T-cell (primary cell): ENCODE measurements at regions not wholly inside any gene's neighbourhood (a gene's known extent, or its start where the extent isn't known, plus 50 kb on each side); places are given as distances from the start of the nearest gene placed in this dataset.

Source experiments
- ATAC-seq, 4 experiments: fragments of 200-7000 bp in 3 of 4; fragments of 150-1000 bp in 1 of 4; cut with Tn5 transposase; replicated peaks in 1 of 4; 1 replicate in 3 of 4; 2 replicates in 1 of 4; pipeline ENCODE4 v1.10.0; 2021; ENCODE audit warnings: moderate library complexity in 3 of 4, mild to moderate bottlenecking in 2 of 4, moderate number of reproducible peaks in 1 of 4
- CTCF ChIA-PET, 2 donors: fragments of 300-600 bp; sonication (Branson Sonifier 250); formaldehyde crosslinking; loops; one replicate each; lab custom pipeline; 2022; ENCODE audit warnings: antibody characterized with exemption in 2 of 2; lab: Charles Lee
- POLR2A ChIA-PET, 2 donors: fragments of 300-600 bp; sonication (Branson Sonifier 250); formaldehyde crosslinking; loops; one replicate each; lab custom pipeline; 2022; ENCODE audit warnings: antibody characterized with exemption in 2 of 2; lab: Charles Lee
- DNase-seq, 35 experiments: peaks; one replicate each; pipeline versions ENCODE4 v3.0.0 to v3.0.0-alpha.2; 2013 to 2023
- H3K27ac ChIP-seq: one replicate; pipeline ENCODE4 v1.5.1; 2013; ENCODE audit warnings: low read length
- H3K27me3 ChIP-seq, 2 experiments: replicated peaks in 1 of 2; 1 replicate in 1 of 2; 2 replicates in 1 of 2; pipeline versions ENCODE4 v1.6.1 to v1.7.0; 2013; ENCODE audit warnings: low read length in 1 of 2, mixed read lengths in 1 of 2; ENCODE audit not compliant: control insufficient read depth in 2 of 2, insufficient read depth in 2 of 2; ENCODE audit errors: extremely low read depth in 1 of 2
- H3K36me3 ChIP-seq, 2 donors: 1 replicate in 1 of 2; 2 replicates in 1 of 2; pipeline versions ENCODE4 v1.6.1 to v1.7.0; 2013; ENCODE audit warnings: low read length in 1 of 2; ENCODE audit not compliant: control insufficient read depth in 2 of 2, insufficient read depth in 1 of 2; ENCODE audit errors: extremely low read depth in 1 of 2
- H3K4me1 ChIP-seq, 2 experiments: 1 replicate in 1 of 2; 2 replicates in 1 of 2; pipeline versions ENCODE4 v1.6.1 to v1.7.0; 2013; ENCODE audit warnings: low read length in 2 of 2, mixed read lengths in 1 of 2; ENCODE audit not compliant: insufficient read depth in 2 of 2, control insufficient read depth in 1 of 2; ENCODE audit errors: extremely low read depth in 1 of 2
- H3K4me3 ChIP-seq, 2 donors: 1 replicate in 1 of 2; 2 replicates in 1 of 2; pipeline versions ENCODE4 v1.5.1 to v1.7.0; 2013; ENCODE audit warnings: mild to moderate bottlenecking in 2 of 2, low read length in 1 of 2, moderate library complexity in 1 of 2; ENCODE audit not compliant: control insufficient read depth in 1 of 2; ENCODE audit errors: extremely low read depth in 1 of 2
- H3K9me3 ChIP-seq: 2 replicates; pipeline ENCODE4 v1.7.0; 2013
- H3K27ac Mint-ChIP-seq, 2 donors: one replicate each; pipeline ENCODE4 v1.8.0; 2020 to 2021; ENCODE audit warnings: mild to moderate bottlenecking in 2 of 2, mixed read lengths in 2 of 2
- H3K27me3 Mint-ChIP-seq, 2 donors: one replicate each; pipeline ENCODE4 v1.8.0; 2021 to 2022; ENCODE audit warnings: mixed read lengths in 2 of 2
- H3K36me3 Mint-ChIP-seq: one replicate; pipeline ENCODE4 v1.8.0; 2021; ENCODE audit warnings: mixed read lengths
- H3K4me1 Mint-ChIP-seq, 3 donors: one replicate each; pipeline ENCODE4 v1.8.0; 2020 to 2022; ENCODE audit warnings: mixed read lengths in 3 of 3, mild to moderate bottlenecking in 1 of 3
- H3K4me3 Mint-ChIP-seq, 3 donors: one replicate each; pipeline ENCODE4 v1.8.0; 2020 to 2022; ENCODE audit warnings: mild to moderate bottlenecking in 3 of 3, mixed read lengths in 3 of 3, moderate library complexity in 3 of 3
- H3K9me3 Mint-ChIP-seq, 3 donors: one replicate each; pipeline ENCODE4 v1.8.0; 2020 to 2022; ENCODE audit warnings: mixed read lengths in 3 of 3
- WGBS: methylation state at CpG from one replicate; pipeline ENCODE4 v1.1.5; 2013; ENCODE audit warnings: missing lambda C conversion rate; ENCODE audit not compliant: insufficient coverage; 5-methylcytosine and 5-hydroxymethylcytosine counted together

GRCh38 chr2:177320596-177320995 is 56.1 kb upstream of the NFE2L2 start:
- Histone ChIP-seq H3K9me3 (no peaks in the 10 kb centered on the region), H3K4me1 (no peaks in the 10 kb centered on the region), H3K36me3 (peaks cover 0 to 2% of the 10 kb centered on the region in 2 donors), H3K4me3 (no peak overlapping the region), H3K27me3 (no peaks in the 10 kb centered on the region), H3K27ac (no peak overlapping the region)
- Mint-ChIP-seq H3K27ac (no peak overlapping the region), H3K4me3 (no peak overlapping the region), H3K27me3 (no peaks in the 10 kb centered on the region), H3K4me1 (peaks cover 0 to 3% (median 0%) of the 10 kb centered on the region in 3 donors), H3K36me3 (peaks cover 17% of the 10 kb centered on the region), H3K9me3 (no peaks in the 10 kb centered on the region)
- ChIA-PET CTCF (no interaction called here), POLR2A (no interaction called here)
- ATAC-seq (no peak), DNase-seq (no peak)
- WGBS: 67% methylated on average over 1 of the region's 2 CpGs

GRCh38 chr2:177322801-177323261 is 58.3 kb upstream of the NFE2L2 start:
- H3K9me3 ChIP-seq: no peaks in the 10 kb centered on the region
- WGBS: 100% methylated on average over 2 of the region's 5 CpGs
- no peaks in the 10 kb centered on the region for H3K9me3 Mint-ChIP-seq
- POLR2A ChIA-PET: interaction anchor here in 1 of 2 donors (0.6 kb wide), 1 partner anchor 11 kb away, joined by 10 read pairs; no protein-coding TSS in a partner anchor
- H3K27ac ChIP-seq: no peak overlapping the region
- peaks cover 17% of the 10 kb centered on the region for H3K36me3 Mint-ChIP-seq
- no peak overlapping the region for H3K4me3 ChIP-seq
- DNase-seq: no peak
- H3K27me3 Mint-ChIP-seq: no peaks in the 10 kb centered on the region
- H3K4me1 Mint-ChIP-seq: peaks cover 0 to 3% (median 0%) of the 10 kb centered on the region in 3 donors
- ATAC-seq: no peak
- no peak overlapping the region for H3K27ac Mint-ChIP-seq
- no peaks in the 10 kb centered on the region for H3K27me3 ChIP-seq
- peaks cover 5% of the 10 kb centered on the region in 2 experiments for H3K4me1 ChIP-seq
- CTCF ChIA-PET: no interaction called here
- H3K36me3 ChIP-seq: peaks cover 0 to 2% of the 10 kb centered on the region in 2 donors
- H3K4me3 Mint-ChIP-seq: no peak overlapping the region

GRCh38 chr2:177324797-177325196 is 60.3 kb upstream of the NFE2L2 start:
- POLR2A ChIA-PET: no interaction called here
- Mint-ChIP-seq H3K9me3 (no peaks in the 10 kb centered on the region), H3K27me3 (no peaks in the 10 kb centered on the region), H3K4me1 (peaks cover 4 to 10% (median 9%) of the 10 kb centered on the region in 3 donors), H3K4me3 (no peak overlapping the region), H3K36me3 (peaks cover 15% of the 10 kb centered on the region), H3K27ac (no peak overlapping the region)
- Histone ChIP-seq H3K4me3 (no peak overlapping the region), H3K9me3 (no peaks in the 10 kb centered on the region), H3K27ac (no peak overlapping the region), H3K4me1 (peaks cover 5% of the 10 kb centered on the region in 2 experiments), H3K36me3 (peaks cover 0 to 2% of the 10 kb centered on the region in 2 donors), H3K27me3 (no peaks in the 10 kb centered on the region)
- DNase-seq (no peak), ATAC-seq (no peak)
- CTCF ChIA-PET: no interaction called here
- 100% methylated on average over 2 of the region's 3 CpGs for WGBS

DNA sequence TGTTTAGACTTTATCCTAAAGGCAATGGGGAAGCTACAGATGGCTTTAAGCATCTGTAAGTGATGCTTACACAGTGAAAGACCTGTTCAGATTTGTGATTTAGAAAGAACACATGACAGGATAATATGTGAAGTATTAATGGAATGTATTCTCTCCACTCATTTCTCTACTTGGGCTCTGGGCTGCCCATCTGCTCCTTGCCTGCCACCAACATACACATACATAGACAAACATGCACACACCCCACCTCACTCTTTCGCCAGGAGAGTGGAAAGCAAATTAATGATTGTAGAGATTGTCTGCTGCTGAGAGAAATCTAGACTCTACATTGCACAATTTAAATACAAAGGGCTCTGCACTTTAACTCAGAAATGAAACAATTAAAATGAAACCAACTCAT is 61.0 kb upstream of the NFE2L2 start:
- Mint-ChIP-seq H3K27me3 (no peaks in the 10 kb centered on the region), H3K27ac (no peak overlapping the region), H3K36me3 (peaks cover 15% of the 10 kb centered on the region), H3K4me3 (no peak overlapping the region), H3K4me1 (peaks cover 4 to 10% (median 9%) of the 10 kb centered on the region in 3 donors), H3K9me3 (no peaks in the 10 kb centered on the region)
- no CpG with 5 or more reads among the region's 1 CpG for WGBS
- peaks cover 5% of the 10 kb centered on the region in 2 experiments for H3K4me1 ChIP-seq
- no peaks in the 10 kb centered on the region for H3K9me3 ChIP-seq
- peaks cover 0 to 2% of the 10 kb centered on the region in 2 donors for H3K36me3 ChIP-seq
- H3K27ac ChIP-seq: no peak overlapping the region
- CTCF ChIA-PET: interaction anchor here in 1 of 2 donors (0.6 to 2.1 kb wide), 2 partner anchors 10 to 21 kb away, joined by 3 to 9 read pairs; no protein-coding TSS in a partner anchor
- ATAC-seq (no peak), DNase-seq (no peak)
- no peaks in the 10 kb centered on the region for H3K27me3 ChIP-seq
- POLR2A ChIA-PET: no interaction called here
- no peak overlapping the region for H3K4me3 ChIP-seq

GRCh38 chr2:177326005-177326404 is 61.5 kb upstream of the NFE2L2 start:
- ChIA-PET CTCF (interaction anchor here (0.6 to 2.1 kb wide), 4 partner anchors 10 to 20 kb away, joined by 3 to 9 read pairs (median 3); no protein-coding TSS in a partner anchor), POLR2A (no interaction called here)
- no peak for ATAC-seq
- no peak overlapping the region for H3K4me3 Mint-ChIP-seq
- peaks cover 0 to 2% of the 10 kb centered on the region in 2 donors for H3K36me3 ChIP-seq
- no peaks in the 10 kb centered on the region for H3K27me3 ChIP-seq
- no peak overlapping the region for H3K4me3 ChIP-seq
- peaks cover 12% of the 10 kb centered on the region for H3K36me3 Mint-ChIP-seq
- no peak for DNase-seq
- H3K4me1 ChIP-seq: peaks cover 5% of the 10 kb centered on the region in 2 experiments
- peaks cover 4 to 10% (median 9%) of the 10 kb centered on the region in 3 donors for H3K4me1 Mint-ChIP-seq
- H3K27ac ChIP-seq: no peak overlapping the region
- H3K9me3 ChIP-seq: no peaks in the 10 kb centered on the region
- H3K27ac Mint-ChIP-seq: no peak overlapping the region
- H3K27me3 Mint-ChIP-seq: no peaks in the 10 kb centered on the region
- H3K9me3 Mint-ChIP-seq: no peaks in the 10 kb centered on the region
- 60% methylated on average over 1 of the region's 3 CpGs for WGBS

- Mint-ChIP-seq H3K27me3 (no peaks in the 10 kb centered on the region), H3K9me3 (no peaks in the 10 kb centered on the region), H3K27ac (no peak overlapping the region), H3K4me1 (peaks cover 4 to 12% (median 11%) of the 10 kb centered on the region in 3 donors), H3K36me3 (peaks cover 8% of the 10 kb centered on the region), H3K4me3 (no peak overlapping the region)
- no peak for ATAC-seq
- H3K4me3 ChIP-seq: no peak overlapping the region
- peaks cover 5 to 7% of the 10 kb centered on the region in 2 experiments for H3K4me1 ChIP-seq
- H3K27me3 ChIP-seq: no peaks in the 10 kb centered on the region
- peaks cover 0 to 2% of the 10 kb centered on the region in 2 donors for H3K36me3 ChIP-seq
- ChIA-PET POLR2A (interaction anchor here in 1 of 2 donors (0.7 kb wide), 1 partner anchor 163 kb away, joined by 4 read pairs; no protein-coding TSS in a partner anchor), CTCF (interaction anchor here (1.1 to 2.1 kb wide), 3 partner anchors 9 to 16 kb away, joined by 3 to 9 read pairs (median 3); no protein-coding TSS in a partner anchor)
- DNase-seq: no peak
- no peak overlapping the region for H3K27ac ChIP-seq
- H3K9me3 ChIP-seq: no peaks in the 10 kb centered on the region
Observed at GRCh38 chr2:177326591-177326990, 62.1 kb upstream of the NFE2L2 start.
